Effector memory CD8-positive, alpha-beta T cell (primary cell): ENCODE measurements at regions not wholly inside any gene's neighbourhood (a gene's known extent, or its start where the extent isn't known, plus 50 kb on each side); places are given as distances from the start of the nearest gene placed in this dataset.

Experiments
- ATAC-seq: fragments of 150-1000 bp; cut with Tn5 transposase; replicated peaks from 2 replicates; pipeline ENCODE4 v1.10.0; 2021; ENCODE audit warnings: mild to moderate bottlenecking, moderate library complexity
- DNase-seq, 3 experiments: peaks; one replicate each; pipeline ENCODE4 v3.0.0; 2021
- H3K27ac Mint-ChIP-seq, 2 donors: one replicate each; pipeline ENCODE4 v1.8.0; 2022; ENCODE audit warnings: mild to moderate bottlenecking in 2 of 2, mixed read lengths in 2 of 2, moderate library complexity in 2 of 2
- H3K27me3 Mint-ChIP-seq, 2 donors: one replicate each; pipeline ENCODE4 v1.8.0; 2022; ENCODE audit warnings: mixed read lengths in 2 of 2
- H3K36me3 Mint-ChIP-seq: one replicate; pipeline ENCODE4 v1.8.0; 2022; ENCODE audit warnings: mild to moderate bottlenecking, moderate library complexity, mixed read lengths; ENCODE audit not compliant: insufficient read depth
- H3K4me1 Mint-ChIP-seq, 2 donors: one replicate each; pipeline ENCODE4 v1.8.0; 2022; ENCODE audit warnings: low read depth in 2 of 2, mixed read lengths in 2 of 2
- H3K4me3 Mint-ChIP-seq, 2 donors: one replicate each; pipeline ENCODE4 v1.8.0; 2022; ENCODE audit warnings: mild to moderate bottlenecking in 2 of 2, mixed read lengths in 2 of 2, moderate library complexity in 2 of 2
- H3K9me3 Mint-ChIP-seq, 2 donors: one replicate each; pipeline ENCODE4 v1.8.0; 2022; ENCODE audit warnings: mixed read lengths in 2 of 2

- ATAC-seq (no peak), DNase-seq (no peak)
- H3K4me1 Mint-ChIP-seq, result no peaks in the 10 kb centered on the region
- H3K9me3 Mint-ChIP-seq, result no peaks in the 10 kb centered on the region
- no peak overlapping the region for H3K4me3 Mint-ChIP-seq
- no peak overlapping the region for H3K27ac Mint-ChIP-seq
- H3K27me3 Mint-ChIP-seq, result peaks cover 20 to 52% of the 10 kb centered on the region in 2 donors
- H3K36me3 Mint-ChIP-seq, result no peaks in the 10 kb centered on the region
Measured at GRCh38 chr10:104546336-104546735, 94.8 kb upstream of the SORCS3 start.

DNA sequence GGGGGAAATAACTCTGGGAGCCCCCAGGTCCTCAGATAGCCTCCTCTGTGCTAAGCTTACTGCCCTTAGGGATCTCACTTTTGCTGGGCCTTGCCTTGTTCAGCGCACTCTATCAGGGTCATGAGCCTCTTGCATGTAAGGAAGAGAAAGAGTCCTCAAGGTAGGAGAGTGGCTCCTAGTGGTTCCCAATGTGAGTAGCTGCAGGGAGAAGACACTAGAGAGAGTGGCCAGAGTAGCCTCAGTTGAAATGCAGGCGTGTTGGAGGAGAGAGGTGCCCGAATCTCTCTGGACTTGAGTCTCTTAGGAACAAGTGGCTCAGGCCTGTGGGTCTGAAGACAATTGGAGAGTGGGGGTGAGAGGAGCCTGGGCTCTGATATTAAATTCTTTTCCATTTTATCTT is 94.3 kb upstream of the SORCS3 start:
- Mint-ChIP-seq H3K4me1 (no peaks in the 10 kb centered on the region), H3K36me3 (no peaks in the 10 kb centered on the region), H3K27me3 (peaks cover 16 to 52% of the 10 kb centered on the region in 2 donors), H3K27ac (no peak overlapping the region), H3K4me3 (no peak overlapping the region), H3K9me3 (no peaks in the 10 kb centered on the region)
- DNase-seq, result no peak
- ATAC-seq, result no peak

GRCh38 chr10:104548090-104548489 is 93.0 kb upstream of the SORCS3 start:
- ATAC-seq (no peak), DNase-seq (no peak)
- Mint-ChIP-seq H3K27ac (no peak overlapping the region), H3K4me1 (no peaks in the 10 kb centered on the region), H3K9me3 (no peaks in the 10 kb centered on the region), H3K36me3 (no peaks in the 10 kb centered on the region), H3K27me3 (peaks cover 22 to 46% of the 10 kb centered on the region in 2 donors), H3K4me3 (no peak overlapping the region)

DNA sequence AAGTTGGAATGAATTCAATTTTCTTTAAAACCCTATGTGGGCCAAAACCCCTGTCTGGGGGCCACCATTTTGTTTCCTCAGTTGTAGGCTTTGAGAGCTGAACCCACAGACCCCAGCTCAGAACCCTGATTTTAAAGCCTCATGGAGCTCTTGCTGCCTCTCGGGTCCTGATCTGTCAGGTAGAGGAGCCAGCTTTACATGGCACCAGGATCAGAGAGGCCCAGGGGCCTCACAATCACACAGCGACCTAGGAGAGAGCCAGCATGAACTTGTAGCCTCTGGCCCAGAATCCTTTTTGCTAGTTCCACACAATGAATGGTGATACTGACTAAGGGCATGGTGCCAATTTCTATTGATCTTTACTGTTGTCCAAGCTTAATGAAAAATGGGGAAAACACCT is 84.3 kb upstream of the SORCS3 start:
- DNase-seq, result no peak
- peaks cover 43 to 86% of the 10 kb centered on the region in 2 donors for H3K27me3 Mint-ChIP-seq
- H3K9me3 Mint-ChIP-seq, result no peaks in the 10 kb centered on the region
- no peaks in the 10 kb centered on the region for H3K4me1 Mint-ChIP-seq
- H3K4me3 Mint-ChIP-seq, result no peak overlapping the region
- H3K36me3 Mint-ChIP-seq, result no peaks in the 10 kb centered on the region
- ATAC-seq, result no peak
- H3K27ac Mint-ChIP-seq, result no peak overlapping the region

DNA sequence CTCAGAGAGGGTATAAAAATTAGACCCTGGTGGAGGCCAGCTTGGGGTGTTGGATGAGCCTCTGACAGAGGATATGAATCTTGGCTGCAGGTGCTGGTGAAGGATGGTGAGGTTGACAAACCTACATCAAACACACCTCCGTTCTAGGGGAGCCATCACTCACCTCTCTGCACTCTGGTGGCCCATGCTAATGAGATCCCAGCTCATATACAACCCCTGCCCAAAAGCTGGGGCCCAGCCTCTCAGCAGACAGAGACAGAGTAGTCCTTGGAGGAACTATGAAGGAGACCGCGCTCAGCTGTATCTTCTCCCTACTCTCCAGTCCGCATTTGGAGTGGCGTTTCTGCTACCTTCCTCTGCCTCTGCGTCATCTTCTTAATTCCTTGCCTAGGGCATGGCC is 83.1 kb upstream of the SORCS3 start:
- H3K9me3 Mint-ChIP-seq, result no peaks in the 10 kb centered on the region
- no peaks in the 10 kb centered on the region for H3K36me3 Mint-ChIP-seq
- no peak overlapping the region for H3K4me3 Mint-ChIP-seq
- no peaks in the 10 kb centered on the region for H3K4me1 Mint-ChIP-seq
- peaks cover 38 to 84% of the 10 kb centered on the region in 2 donors for H3K27me3 Mint-ChIP-seq
- ATAC-seq, result no peak
- no peak overlapping the region for H3K27ac Mint-ChIP-seq
- no peak for DNase-seq

- Mint-ChIP-seq H3K9me3 (no peaks in the 10 kb centered on the region), H3K4me1 (no peaks in the 10 kb centered on the region), H3K27ac (no peak overlapping the region), H3K4me3 (no peak overlapping the region), H3K36me3 (no peaks in the 10 kb centered on the region), H3K27me3 (peaks cover 21 to 64% of the 10 kb centered on the region in 2 donors)
- DNase-seq, result no peak
- ATAC-seq, result no peak
Measured at GRCh38 chr10:104559935-104560334, 81.2 kb upstream of the SORCS3 start.

- DNase-seq (no peak), ATAC-seq (no peak)
- Mint-ChIP-seq H3K4me1 (no peaks in the 10 kb centered on the region), H3K4me3 (no peak overlapping the region), H3K36me3 (no peaks in the 10 kb centered on the region), H3K27me3 (peaks cover 19 to 33% of the 10 kb centered on the region in 2 donors), H3K9me3 (peaks cover 0 to 4% of the 10 kb centered on the region in 2 donors), H3K27ac (no peak overlapping the region)
Measured at GRCh38 chr10:104563051-104563450, 78.0 kb upstream of the SORCS3 start.

DNA sequence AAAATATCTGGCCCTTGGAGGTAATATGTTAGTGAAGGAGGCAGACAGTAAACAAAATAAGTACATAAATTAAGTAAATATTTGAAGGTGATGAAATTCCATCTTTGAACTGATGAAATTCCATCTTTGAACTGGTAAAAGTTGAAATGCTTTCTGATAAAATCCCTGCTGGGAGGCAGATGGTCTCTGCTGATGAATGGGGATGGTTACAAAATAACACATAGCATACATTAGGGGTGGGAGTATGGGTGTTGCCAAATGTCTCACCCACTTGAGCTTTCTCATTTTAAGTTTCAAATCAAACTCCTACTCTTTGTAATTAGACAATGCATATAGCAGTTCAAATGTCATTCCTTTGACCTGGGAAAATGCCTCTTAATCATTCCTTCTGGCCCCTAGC is 77.5 kb upstream of the SORCS3 start:
- Mint-ChIP-seq H3K27me3 (peaks cover 14 to 28% of the 10 kb centered on the region in 2 donors), H3K36me3 (no peaks in the 10 kb centered on the region)
- DNase-seq, result no peak

GRCh38 chr10:104574427-104574826 is 66.7 kb upstream of the SORCS3 start:
- no peak for ATAC-seq
- peaks cover 25 to 79% of the 10 kb centered on the region in 2 donors for H3K27me3 Mint-ChIP-seq
- H3K4me1 Mint-ChIP-seq, result no peaks in the 10 kb centered on the region
- no peak for DNase-seq
- peaks cover 0 to 7% of the 10 kb centered on the region in 2 donors for H3K9me3 Mint-ChIP-seq
- no peak overlapping the region for H3K4me3 Mint-ChIP-seq
- no peak overlapping the region for H3K27ac Mint-ChIP-seq
- no peaks in the 10 kb centered on the region for H3K36me3 Mint-ChIP-seq

More for the DNA sequence above, 77.5 kb upstream of the SORCS3 start:
- Mint-ChIP-seq H3K27ac (no peak overlapping the region), H3K9me3 (peaks cover 0 to 4% of the 10 kb centered on the region in 2 donors), H3K4me3 (no peak overlapping the region), H3K4me1 (no peaks in the 10 kb centered on the region)
- ATAC-seq, result no peak

DNA sequence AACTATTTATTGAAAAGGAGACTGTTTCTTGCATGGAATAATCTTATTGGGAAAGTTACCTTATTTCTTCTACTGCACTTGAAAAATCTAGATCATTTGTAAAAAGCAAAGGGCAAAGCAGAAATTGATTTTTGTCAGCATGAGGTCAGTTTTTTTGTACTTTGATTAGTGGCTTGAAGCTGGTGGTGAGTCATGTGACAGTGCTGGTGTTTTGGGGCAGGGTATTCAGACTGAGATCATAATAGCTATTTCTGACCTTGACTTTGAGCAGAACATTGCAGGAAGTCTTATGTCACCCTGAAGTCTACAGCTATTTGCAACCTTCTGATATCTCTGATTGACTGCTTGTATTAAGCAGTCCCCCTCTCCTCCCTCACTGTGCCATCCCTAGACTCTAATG is 66.3 kb upstream of the SORCS3 start:
- Mint-ChIP-seq H3K4me1 (no peaks in the 10 kb centered on the region), H3K27ac (no peak overlapping the region), H3K27me3 (peaks cover 20 to 83% of the 10 kb centered on the region in 2 donors), H3K4me3 (no peak overlapping the region), H3K9me3 (peaks cover 0 to 7% of the 10 kb centered on the region in 2 donors), H3K36me3 (no peaks in the 10 kb centered on the region)
- no peak for DNase-seq
- ATAC-seq, result no peak

DNA sequence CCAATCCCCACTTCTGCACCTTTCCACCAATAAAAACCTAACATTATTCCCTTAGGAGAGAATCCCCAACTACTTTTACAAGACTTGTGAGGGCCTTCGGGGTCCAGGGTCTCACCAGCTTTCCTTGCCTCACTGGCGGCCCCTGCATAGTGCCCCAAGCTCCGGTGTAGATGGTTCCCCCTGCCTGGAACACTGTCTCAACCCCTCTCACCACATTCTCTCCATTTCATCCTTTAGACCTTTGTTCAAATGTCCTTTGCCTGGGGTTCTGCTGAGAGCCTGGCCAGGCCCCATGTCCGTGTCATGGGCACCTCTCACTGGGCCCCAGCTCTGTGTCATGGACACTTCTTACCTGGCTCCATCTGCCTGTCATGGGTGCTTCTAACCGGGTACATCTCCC is 64.5 kb upstream of the SORCS3 start:
- Mint-ChIP-seq H3K9me3 (no peaks in the 10 kb centered on the region), H3K4me3 (no peak overlapping the region), H3K27ac (no peak overlapping the region), H3K4me1 (peaks cover 5 to 9% of the 10 kb centered on the region in 2 donors), H3K36me3 (no peaks in the 10 kb centered on the region), H3K27me3 (peaks cover 17 to 89% of the 10 kb centered on the region in 2 donors)
- ATAC-seq (no peak), DNase-seq (no peak)

DNA sequence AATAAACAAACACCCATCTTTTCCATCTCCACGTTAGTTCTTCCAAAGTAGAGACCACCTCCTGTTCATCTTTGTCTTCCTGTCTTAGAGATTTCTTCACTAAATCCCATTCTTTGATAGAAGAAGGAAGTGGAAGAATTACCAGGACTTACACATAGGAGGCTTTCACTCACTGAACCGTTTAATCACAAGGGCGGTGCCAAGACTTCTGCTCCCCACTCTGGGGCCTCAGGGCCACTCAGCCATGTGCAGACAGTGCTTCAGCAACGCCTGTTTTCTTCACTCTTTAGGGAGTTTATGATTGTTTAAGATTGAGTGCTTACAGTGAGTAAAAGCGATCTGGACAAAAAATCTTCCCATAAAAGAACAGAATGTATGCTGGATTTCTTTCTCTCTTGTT is 63.9 kb upstream of the SORCS3 start:
- Mint-ChIP-seq H3K27me3 (peaks cover 22 to 89% of the 10 kb centered on the region in 2 donors), H3K27ac (no peak overlapping the region), H3K4me1 (peaks cover 5 to 9% of the 10 kb centered on the region in 2 donors), H3K9me3 (no peaks in the 10 kb centered on the region), H3K36me3 (no peaks in the 10 kb centered on the region), H3K4me3 (no peak overlapping the region)
- DNase-seq (no peak), ATAC-seq (no peak)

DNA sequence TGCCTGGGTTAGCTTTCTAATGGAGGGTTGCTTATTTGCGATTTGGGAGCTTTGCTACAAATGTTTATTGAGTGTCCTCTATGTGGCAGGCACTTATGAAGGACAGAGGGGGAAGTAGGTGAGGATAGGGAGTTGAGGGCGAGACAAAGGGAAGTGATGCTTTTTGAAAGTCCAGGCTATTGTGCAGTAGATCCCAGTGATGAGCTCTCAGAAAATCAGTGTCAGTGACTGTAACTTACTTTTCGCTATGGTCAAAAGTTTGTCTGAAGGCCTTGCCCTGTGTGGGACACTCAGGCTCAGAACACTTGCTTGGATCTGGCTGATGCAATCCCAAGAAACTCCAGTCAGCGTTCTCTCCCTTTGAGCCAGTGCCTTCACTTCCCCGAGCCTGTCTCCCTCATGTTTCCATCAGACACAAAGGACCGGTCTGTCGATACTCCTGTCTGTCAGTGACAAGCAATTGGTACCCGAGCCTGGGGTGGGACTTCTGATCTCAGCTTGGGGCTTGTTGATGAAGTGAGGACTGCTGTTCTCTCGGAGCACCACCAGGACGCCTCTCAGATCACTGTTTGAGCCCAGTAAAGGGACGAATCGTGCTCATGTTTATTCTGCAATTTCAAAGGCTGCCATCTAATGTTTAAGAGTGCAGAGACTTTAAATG is 63.1 kb upstream of the SORCS3 start:
- Mint-ChIP-seq H3K27me3 (peaks cover 28 to 93% of the 10 kb centered on the region in 2 donors), H3K4me3 (no peak overlapping the region), H3K36me3 (no peaks in the 10 kb centered on the region), H3K4me1 (peaks cover 5 to 9% of the 10 kb centered on the region in 2 donors), H3K9me3 (no peaks in the 10 kb centered on the region), H3K27ac (no peak overlapping the region)
- DNase-seq (no peak), ATAC-seq (no peak)

DNA sequence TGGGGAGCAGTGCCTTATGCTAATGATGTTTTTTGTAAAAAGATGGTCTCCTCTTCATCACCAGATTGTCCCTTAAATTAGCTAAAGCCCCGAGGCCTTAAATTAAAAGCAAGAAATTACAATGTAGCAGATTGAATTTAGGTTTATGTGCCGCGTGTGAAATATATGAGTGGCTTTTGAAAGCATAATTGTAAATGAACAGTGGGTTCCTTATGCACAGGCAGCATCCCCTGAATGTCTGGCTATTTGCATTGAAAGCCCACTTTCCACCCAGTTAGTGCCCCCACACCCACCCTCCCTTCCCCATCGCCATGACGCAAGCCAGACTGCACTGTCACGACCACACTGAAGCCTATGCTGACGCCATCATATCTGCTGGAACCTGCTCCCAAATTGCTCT is 62.4 kb upstream of the SORCS3 start:
- Mint-ChIP-seq H3K4me1 (peaks cover 5 to 9% of the 10 kb centered on the region in 2 donors), H3K27ac (no peak overlapping the region), H3K4me3 (no peak overlapping the region), H3K36me3 (no peaks in the 10 kb centered on the region), H3K9me3 (no peaks in the 10 kb centered on the region), H3K27me3 (peaks cover 28 to 97% of the 10 kb centered on the region in 2 donors)
- no peak for DNase-seq
- no peak for ATAC-seq
